Effector memory CD4-positive, alpha-beta T cell (primary cell): ENCODE measurements at regions not wholly inside any gene's neighbourhood (a gene's known extent, or its start where the extent isn't known, plus 50 kb on each side); places are given as distances from the start of the nearest gene placed in this dataset.

Source experiments
- DNase-seq, 3 donors: peaks; one replicate each; pipeline ENCODE4 v3.0.0-alpha.2; 2020
- H3K27ac ChIP-seq: 2 replicates; pipeline ENCODE4 v1.7.0; 2013; ENCODE audit warnings: mild to moderate bottlenecking, low read length, moderate library complexity; ENCODE audit not compliant: insufficient read depth, poor library complexity, severe bottlenecking
- H3K27me3 ChIP-seq: replicated peaks from 2 replicates; pipeline ENCODE4 v1.7.0; 2013; ENCODE audit warnings: mild to moderate bottlenecking, low read length; ENCODE audit not compliant: insufficient read depth, control insufficient read depth, poor library complexity, severe bottlenecking
- H3K36me3 ChIP-seq: 2 replicates; pipeline ENCODE4 v1.7.0; 2013; ENCODE audit warnings: mild to moderate bottlenecking, low read length, moderate library complexity; ENCODE audit not compliant: control insufficient read depth, insufficient read depth
- H3K4me1 ChIP-seq: 2 replicates; pipeline ENCODE4 v1.7.0; 2013; ENCODE audit warnings: low read length, mild to moderate bottlenecking; ENCODE audit not compliant: control insufficient read depth, insufficient read depth, poor library complexity, severe bottlenecking
- H3K4me3 ChIP-seq: 2 replicates; pipeline ENCODE4 v1.7.0; 2013; ENCODE audit warnings: low read length, low read depth, mild to moderate bottlenecking; ENCODE audit not compliant: insufficient read depth, poor library complexity, severe bottlenecking
- H3K9me3 ChIP-seq: 2 replicates; pipeline ENCODE4 v1.7.0; 2013; ENCODE audit warnings: mild to moderate bottlenecking, low read length, moderate library complexity; ENCODE audit not compliant: control insufficient read depth

- Histone ChIP-seq H3K9me3 (no peaks in the 10 kb centered on the region), H3K27ac (no peak overlapping the region), H3K4me1 (no peaks in the 10 kb centered on the region), H3K27me3 (no peaks in the 10 kb centered on the region), H3K36me3 (no peaks in the 10 kb centered on the region), H3K4me3 (no peak overlapping the region)
- no peak for DNase-seq
These were observed 82.7 kb downstream of the THAP12 start for GRCh38 chr11:76298255-76298654.

GRCh38 chr11:76296731-76297542 is 84.0 kb downstream of the THAP12 start:
- Histone ChIP-seq H3K4me3 (no peak overlapping the region), H3K4me1 (no peaks in the 10 kb centered on the region), H3K27ac (no peak overlapping the region), H3K27me3 (no peaks in the 10 kb centered on the region), H3K36me3 (no peaks in the 10 kb centered on the region), H3K9me3 (no peaks in the 10 kb centered on the region)
- DNase-seq, result no peak

- peaks cover 5% of the 10 kb centered on the region for H3K4me1 ChIP-seq
- no peak for DNase-seq
- H3K27ac ChIP-seq, result no peak overlapping the region
- H3K9me3 ChIP-seq, result no peaks in the 10 kb centered on the region
- no peak overlapping the region for H3K4me3 ChIP-seq
- no peaks in the 10 kb centered on the region for H3K27me3 ChIP-seq
- H3K36me3 ChIP-seq, result no peaks in the 10 kb centered on the region
These were observed 86.9 kb upstream of the WNT11 start for GRCh38 chr11:76293189-76293631.

DNA sequence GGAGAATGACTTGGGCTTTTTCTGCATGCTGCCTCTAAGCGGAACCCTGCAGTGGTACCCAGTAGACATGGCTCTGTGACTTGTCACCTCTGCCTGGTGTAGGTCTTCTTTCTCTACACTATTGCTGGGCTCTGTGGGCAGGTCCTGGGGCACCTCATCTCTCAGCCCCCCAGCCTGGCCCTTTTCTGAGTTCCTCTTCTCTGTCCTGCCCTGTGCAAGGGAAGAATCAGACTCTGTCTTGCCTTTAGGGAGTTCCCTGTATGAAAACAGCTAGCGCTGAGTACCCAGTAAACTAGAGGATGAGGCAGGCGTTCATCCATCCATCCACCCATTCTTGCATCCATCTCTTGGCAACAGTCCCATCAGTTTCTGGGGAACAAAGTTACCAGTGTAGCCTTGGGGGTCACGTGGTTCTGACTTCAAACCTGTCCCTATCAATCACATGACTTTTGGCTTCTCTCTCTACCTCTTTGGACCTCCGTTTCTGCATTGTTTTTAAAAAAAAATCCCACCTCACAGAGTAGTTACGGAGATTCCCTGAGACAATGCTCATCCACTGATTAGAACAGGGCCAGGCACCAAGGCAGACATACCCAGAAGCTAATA is 86.4 kb upstream of the WNT11 start:
- H3K4me3 ChIP-seq, result no peak overlapping the region
- H3K4me1 ChIP-seq, result peaks cover 10% of the 10 kb centered on the region
- no peaks in the 10 kb centered on the region for H3K27me3 ChIP-seq
- no peak overlapping the region for H3K27ac ChIP-seq
- no peaks in the 10 kb centered on the region for H3K9me3 ChIP-seq
- no peaks in the 10 kb centered on the region for H3K36me3 ChIP-seq
- DNase-seq, result no peak

- Histone ChIP-seq H3K27ac (no peak overlapping the region), H3K4me1 (peaks cover 18% of the 10 kb centered on the region), H3K9me3 (no peaks in the 10 kb centered on the region), H3K4me3 (no peak overlapping the region), H3K27me3 (no peaks in the 10 kb centered on the region), H3K36me3 (no peaks in the 10 kb centered on the region)
- DNase-seq, result no peak
These were observed 85.5 kb upstream of the WNT11 start for GRCh38 chr11:76291576-76292526.

- H3K4me3 ChIP-seq, result no peak overlapping the region
- peak overlapping the region; percentile 20 for H3K27ac ChIP-seq
- no peaks in the 10 kb centered on the region for H3K9me3 ChIP-seq
- no peaks in the 10 kb centered on the region for H3K36me3 ChIP-seq
- no peaks in the 10 kb centered on the region for H3K27me3 ChIP-seq
- H3K4me1 ChIP-seq, result peaks cover 18% of the 10 kb centered on the region
- DNase-seq, result no peak
These were observed 82.1 kb upstream of the WNT11 start for GRCh38 chr11:76288166-76288980.

DNA sequence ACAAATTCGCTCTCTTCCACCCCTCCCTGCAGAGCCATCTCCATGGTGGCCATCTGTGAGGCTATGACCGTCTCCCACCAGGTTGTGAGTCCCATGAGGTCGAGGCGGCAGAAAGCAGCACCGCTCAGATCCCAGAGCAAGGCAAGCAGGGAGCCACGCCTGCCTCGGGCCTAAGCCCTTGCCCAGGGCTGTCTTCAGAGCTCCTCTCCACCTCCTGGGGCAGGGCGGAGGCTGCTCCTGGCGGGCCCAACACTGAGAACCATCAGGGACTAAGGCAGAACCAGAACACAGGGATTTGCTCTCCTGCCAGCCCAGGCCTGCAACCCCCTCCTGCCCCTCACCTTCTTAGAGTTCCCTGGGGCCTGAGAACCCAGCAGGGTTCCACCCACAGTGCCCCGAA is 80.9 kb upstream of the WNT11 start:
- Histone ChIP-seq H3K27ac (peak overlapping the region; percentile 5), H3K27me3 (no peaks in the 10 kb centered on the region), H3K36me3 (no peaks in the 10 kb centered on the region), H3K9me3 (no peaks in the 10 kb centered on the region), H3K4me1 (peaks cover 18% of the 10 kb centered on the region), H3K4me3 (no peak overlapping the region)
- DNase-seq, result no peak

DNA sequence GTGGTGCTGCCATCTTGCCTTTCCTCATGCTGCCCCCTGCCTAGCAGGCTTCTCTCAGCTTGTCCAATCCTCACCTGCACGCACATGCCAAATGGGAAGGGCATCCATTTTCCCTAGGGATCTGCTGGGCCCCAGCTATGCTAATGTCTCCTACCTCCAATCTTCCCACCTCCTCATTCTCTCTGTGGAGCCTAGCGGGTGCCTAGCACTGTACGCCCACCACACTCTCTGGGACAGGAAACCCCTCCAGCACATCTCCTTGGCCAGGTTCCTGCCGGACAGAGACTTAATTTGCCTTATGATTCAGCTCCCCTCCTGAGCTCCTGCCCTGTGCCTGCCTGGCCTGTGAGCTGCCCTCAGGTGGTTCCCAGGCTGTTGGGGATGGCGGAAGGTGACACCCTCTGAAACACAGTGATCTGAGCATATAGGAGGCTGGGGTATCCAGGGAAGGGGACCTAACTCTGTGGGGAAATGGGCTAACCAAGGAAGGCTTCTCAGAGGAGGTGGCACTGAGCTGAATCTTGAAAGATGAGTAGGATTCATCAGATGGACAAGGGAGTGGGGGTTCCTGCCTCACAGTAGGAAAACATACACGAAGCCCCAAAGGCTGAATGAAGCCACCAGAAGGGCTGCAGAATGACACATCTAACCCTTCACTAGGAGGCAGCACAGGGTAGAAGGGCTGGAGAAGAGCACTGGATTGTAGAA is 79.2 kb upstream of the WNT11 start:
- peaks cover 18% of the 10 kb centered on the region for H3K4me1 ChIP-seq
- H3K27ac ChIP-seq, result no peak overlapping the region
- no peaks in the 10 kb centered on the region for H3K27me3 ChIP-seq
- H3K36me3 ChIP-seq, result no peaks in the 10 kb centered on the region
- H3K9me3 ChIP-seq, result no peaks in the 10 kb centered on the region
- no peak for DNase-seq
- no peak overlapping the region for H3K4me3 ChIP-seq

GRCh38 chr11:76284161-76284560 is 77.9 kb upstream of the WNT11 start:
- H3K4me3 ChIP-seq, result no peak overlapping the region
- no peak overlapping the region for H3K27ac ChIP-seq
- H3K36me3 ChIP-seq, result no peaks in the 10 kb centered on the region
- no peak for DNase-seq
- H3K9me3 ChIP-seq, result no peaks in the 10 kb centered on the region
- no peaks in the 10 kb centered on the region for H3K27me3 ChIP-seq
- H3K4me1 ChIP-seq, result peaks cover 18% of the 10 kb centered on the region
